ENCODE measurements at regions not wholly inside any gene's neighbourhood (a gene's known extent, or its start where the extent isn't known, plus 50 kb on each side); places are given as distances from the start of the nearest gene placed in this dataset.
"Not testable (repeated sequence)": the region's sequence is repeated elsewhere in the genome, so short reads cannot be mapped to it uniquely, and the experiment has no call there.

DNA sequence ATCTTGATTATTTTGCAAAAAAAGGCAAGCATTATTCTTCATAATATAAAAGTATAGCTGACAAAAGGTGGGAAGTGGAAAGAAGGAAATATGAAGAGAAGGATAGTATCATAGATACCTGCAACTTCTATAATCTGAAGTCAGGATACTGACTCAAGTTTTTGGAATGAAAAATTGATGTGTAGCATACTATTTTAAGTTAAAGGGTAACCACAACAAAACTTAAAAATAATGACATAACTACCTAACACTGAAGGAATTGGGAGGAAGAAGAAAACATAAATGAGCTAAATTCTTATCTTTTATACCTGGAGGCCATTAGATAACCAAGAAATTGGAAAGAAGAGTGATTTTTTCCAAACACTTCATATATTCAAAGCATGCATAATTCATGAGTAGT is 51.8 kb upstream of the TLE1 start:
- no peak for DNase-seq

DNA sequence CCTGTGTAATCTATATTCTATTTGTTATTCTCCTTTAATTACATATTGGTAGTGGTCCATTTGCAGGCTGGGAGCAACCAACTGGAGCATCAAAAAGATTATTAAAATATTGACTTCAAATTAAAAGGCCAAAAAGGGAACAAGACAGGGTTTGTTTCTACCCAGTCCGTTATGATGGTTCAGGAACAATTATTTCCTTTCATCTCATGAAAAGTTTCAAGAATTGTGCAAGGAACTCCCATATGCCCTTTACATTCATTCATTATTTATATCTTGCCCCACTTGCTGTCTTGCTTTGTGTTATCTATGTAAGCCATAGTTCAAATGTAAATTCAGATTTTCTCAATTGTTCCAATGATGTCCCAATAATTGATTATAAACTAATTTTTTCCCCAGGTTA is 58.7 kb upstream of the TLE1 start:
- DNase-seq = no peak

DNA sequence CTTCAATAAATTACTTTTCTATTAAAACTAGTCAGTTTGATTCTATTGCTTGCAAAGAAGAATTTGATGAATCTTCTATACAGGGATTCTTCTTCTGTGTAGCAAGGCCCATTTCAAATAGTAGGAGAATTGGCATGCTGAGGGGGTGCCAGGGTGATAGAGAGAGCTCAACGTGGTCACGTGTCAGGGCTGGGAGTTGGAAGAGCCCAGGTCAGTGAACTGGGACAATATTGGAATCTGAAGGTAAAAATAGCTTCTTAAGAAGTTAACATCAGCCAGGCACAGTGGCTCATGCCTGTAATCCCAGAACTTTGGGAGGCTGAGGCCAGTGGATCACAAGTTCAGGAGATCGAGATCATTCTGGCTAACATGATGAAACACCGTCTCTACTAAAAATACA is 64.1 kb upstream of the TLE1 start:
- DNase-seq = no peak

DNA sequence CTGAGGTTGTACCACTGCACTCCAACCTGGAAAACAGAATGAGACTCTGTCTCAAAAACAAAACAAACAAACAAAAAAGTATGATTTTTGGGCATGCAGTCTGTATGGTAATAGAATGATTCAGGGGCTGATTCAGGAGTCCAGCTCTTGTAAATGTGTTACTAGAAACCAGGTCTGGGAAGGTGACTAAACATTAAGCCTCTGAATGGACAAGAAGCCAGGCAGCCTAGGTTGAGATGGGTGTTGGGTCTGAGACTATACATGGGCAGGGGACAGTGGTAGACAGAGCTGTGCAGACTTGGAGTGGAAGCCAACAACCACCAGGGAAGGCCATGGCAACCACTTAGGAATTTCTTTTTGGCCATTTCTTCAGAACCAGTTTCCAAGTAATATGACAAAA is 64.9 kb upstream of the TLE1 start:
- DNase-seq = no peak

DNA sequence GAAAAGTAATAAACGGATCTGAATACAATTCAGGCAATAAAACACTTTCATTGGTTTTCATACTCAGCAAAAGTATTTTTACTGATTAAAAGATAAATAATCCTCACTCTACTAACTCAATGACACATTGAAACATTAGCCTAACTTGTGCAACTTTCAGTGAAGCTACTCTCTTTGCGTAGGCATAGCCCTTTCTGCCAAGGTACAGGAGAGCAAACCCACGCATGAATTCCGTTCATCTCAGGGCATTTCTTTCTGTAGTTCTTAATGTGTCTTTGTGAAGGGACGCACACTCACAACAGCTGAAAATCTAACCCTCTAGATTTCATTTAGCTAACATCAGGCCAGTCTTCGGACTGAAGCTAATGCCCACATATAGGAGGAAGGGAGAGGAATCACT is 66.4 kb upstream of the TLE1 start:
- no peak for DNase-seq

DNA sequence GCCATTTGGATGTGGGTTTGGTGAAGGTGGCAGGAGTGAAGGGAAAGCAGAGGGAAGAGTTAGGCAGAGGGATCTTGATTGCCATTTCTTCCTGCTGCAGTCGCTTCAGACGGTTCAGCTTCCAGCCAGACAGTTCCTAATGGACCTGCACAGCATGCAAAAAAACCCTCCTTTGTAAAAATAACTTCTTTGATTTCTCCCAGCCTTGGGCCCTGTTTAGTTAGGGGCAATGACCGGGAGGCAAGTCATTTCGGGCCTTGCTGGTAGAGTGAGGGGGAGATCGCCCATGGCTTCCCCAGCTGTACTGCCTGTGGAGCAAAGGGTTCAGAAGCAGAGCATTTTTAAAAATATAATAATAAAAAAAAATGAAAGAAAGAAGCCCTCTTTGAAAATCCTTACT is 67.2 kb upstream of the TLE1 start:
- DNase-seq = no peak

DNA sequence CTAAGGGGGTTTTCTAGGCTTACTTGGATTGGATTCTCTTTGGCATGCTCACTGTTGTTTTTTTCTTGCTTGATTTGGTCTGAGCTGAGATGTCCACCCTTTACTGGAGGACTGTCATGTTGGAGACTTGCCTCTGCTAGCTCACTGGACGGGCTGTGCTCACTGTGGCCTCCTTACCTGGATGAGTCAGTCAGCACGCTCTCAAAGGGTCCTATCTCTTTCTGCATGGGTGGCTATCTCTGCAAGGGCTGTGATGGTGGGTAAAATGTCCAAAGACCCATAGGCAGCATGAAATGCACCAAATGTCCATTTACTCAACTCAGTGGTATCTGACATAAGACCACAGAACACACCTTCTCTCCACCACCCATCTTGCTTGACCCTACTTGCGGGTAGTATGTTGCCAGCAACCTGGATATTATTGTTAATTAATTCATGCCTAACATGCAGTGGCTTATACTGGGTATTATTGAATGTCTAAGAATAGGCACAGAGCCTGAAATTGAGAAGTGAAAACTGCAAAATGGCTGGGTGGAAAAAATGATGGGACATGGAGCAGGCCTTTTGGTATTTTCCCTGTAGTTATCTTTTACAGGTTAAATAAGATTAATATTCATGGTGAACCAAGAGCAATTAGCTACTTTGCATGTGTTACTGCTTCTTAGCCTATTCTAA is 68.9 kb upstream of the TLE1 start:
- DNase-seq = no peak

DNA sequence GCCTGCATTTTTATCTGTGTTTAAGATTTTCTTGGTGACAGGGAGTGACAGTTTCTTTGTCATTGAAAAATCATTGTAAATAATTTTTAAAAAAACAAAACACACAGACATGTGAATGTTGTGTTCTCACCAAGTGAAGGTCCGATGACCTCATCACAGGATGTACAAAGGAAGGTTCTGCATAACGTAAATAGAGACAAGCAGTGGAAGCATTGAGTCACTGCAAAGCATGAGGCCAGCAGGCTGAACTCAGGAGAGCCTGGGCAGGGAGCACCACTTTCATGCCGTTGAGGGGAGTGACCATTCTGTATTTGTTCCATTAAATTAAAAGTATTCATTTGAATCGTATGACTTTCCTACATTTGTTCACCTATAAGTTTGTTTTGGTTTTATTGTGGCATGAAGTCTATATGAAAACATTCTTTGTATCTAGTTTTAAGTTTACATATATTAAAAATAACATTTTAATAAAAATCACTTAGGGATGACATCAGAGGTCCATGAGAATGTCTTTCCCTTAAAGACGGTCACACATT is 70.4 kb upstream of the TLE1 start:
- DNase-seq = peak; percentile 76

DNA sequence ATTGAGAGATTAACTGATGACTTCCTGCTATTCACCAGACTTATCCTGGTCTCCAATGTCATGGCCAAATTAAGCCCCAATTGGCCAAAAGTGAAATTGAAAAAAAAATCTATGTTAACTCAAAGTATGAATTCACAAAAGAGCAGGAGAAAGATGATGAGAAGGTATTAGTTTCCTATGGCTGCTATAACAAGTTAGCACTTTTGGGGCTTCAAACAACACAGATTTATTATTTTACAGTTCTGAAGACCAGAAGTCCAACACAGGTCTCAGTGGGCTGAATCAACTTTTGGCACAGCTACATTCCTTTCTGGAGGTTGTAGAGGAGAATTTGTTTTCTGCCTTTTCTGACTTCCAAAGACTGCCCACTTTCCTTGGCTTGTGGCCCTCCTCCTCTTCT is 78.6 kb upstream of the TLE1 start:
- DNase-seq = no peak

DNA sequence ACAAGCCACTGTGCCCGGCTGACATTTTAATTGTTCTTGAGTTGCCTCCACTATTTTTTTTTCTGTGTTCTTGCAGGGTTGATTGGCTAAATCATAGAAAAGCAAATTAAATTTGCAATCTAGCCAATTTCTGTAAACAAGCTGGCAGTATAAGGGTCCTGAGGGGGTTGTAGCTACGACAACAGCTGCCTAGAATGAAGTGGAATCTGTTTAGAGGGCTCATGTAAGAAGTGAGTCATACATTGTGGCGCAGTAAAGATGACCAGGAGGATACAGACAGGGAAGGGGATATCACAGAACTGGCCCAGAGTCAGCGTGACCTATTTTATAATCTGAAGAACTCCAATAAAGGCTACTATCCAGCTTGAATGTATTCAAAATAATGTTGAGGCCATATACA is 82.2 kb upstream of the TLE1 start:
- peak; percentile 55 for DNase-seq

DNA sequence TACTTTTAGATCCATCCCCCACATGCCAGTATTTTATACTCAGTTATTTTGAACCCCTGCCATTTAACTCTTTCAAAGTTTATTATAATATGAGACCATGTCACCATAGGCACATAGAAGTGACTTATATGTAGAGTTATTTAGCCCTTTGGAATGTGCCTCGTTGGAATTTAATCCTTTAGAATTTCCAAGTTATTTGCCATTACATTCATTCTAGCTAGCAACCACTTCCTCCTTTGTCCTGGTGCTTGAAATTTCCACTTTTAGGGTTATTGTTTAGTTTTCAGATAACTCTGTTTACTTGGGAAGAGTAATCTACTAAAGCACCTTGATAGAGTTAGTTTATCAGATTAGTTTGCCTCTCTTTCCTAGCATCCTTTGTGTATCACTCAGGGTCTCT is 82.8 kb upstream of the TLE1 start:
- DNase-seq = peak; percentile 76

DNA sequence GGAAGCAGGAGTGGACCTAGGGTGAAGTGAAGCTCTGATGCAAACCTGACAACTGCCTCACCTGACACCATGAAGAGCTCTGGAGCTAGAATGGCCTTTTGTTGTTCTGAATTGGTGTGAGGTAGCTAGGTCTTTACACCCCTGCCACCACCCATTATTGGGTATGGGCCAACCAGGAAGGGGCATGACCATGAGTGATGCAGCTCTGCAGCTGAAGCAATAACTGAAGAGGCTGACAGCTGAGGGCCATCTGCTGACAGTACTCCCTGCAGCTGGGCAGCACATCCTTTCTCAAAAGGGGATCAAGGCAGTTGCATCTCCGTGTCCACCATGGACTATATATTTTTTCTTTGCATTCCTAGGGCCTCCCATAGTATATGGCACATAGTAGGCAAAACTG is 87.0 kb upstream of the TLE1 start:
- DNase-seq = no peak

DNA sequence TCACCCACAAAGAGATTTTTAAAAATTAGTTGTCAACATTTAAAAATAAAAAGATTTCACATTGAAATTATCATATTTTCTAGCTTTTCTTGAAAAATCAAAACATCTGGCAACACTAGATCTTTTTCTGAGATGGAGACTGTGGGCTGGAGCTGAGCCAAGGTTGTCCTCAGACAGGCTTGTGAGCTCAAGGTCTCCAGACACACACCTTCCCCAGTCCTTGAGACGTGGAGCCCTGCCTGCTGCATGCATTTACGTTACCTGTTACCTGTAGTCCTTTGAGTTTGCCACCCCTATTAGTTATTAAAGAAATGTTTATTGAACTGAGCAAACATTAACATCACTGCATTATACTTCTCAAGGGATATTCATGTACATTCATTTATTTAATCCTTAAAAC is 87.5 kb upstream of the TLE1 start:
- DNase-seq = no peak

DNA sequence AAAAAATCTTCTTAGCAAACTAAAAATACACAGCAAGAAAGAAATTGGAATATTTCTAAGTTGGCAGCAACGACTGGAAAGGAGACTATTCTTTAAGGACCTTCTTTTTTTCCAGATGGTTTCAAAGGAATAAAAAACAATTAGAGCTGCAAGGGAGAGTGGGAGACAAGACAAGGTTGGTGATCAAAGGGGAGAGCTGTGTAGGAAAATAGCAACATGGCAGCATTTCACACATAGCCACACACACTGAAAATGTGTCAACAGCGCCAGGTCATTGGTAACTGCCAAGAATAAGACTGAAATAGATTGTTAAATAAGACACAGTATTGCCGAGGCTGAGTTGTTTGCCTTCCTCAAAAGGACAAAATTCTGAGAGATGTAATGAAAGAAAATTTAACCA is 88.1 kb upstream of the TLE1 start:
- DNase-seq = no peak

DNA sequence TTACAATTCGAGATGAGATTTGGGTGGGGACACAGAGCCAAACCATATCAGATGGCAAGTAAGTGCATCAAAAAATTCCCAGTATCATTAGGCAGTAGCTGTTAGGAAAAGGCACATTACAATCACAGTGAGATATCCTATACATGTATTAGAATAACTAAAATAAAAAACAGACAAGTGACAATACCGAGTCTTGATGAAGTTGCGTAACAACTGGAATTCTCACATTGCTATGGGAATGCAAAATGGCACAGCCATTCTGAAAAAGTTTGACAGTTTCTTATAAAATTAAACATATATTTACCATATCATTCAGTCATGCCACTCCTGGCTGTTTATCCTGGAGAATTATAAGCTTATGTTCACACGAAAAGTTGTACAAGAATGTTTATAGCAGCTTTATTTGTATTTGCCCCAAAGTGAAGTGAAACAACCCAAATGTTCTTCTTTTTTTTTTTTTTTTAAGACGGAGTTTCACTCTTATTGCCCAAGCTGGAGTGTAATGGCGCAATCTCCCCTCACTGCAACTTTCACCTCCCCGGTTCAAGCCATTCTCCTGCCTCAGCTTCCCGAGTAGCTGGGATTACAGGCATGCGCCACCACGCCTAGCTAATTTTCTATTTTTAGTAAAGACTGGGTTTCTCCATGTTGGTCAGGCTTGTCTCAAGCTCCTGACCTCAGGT is 93.1 kb upstream of the TLE1 start:
- no peak for DNase-seq

DNA sequence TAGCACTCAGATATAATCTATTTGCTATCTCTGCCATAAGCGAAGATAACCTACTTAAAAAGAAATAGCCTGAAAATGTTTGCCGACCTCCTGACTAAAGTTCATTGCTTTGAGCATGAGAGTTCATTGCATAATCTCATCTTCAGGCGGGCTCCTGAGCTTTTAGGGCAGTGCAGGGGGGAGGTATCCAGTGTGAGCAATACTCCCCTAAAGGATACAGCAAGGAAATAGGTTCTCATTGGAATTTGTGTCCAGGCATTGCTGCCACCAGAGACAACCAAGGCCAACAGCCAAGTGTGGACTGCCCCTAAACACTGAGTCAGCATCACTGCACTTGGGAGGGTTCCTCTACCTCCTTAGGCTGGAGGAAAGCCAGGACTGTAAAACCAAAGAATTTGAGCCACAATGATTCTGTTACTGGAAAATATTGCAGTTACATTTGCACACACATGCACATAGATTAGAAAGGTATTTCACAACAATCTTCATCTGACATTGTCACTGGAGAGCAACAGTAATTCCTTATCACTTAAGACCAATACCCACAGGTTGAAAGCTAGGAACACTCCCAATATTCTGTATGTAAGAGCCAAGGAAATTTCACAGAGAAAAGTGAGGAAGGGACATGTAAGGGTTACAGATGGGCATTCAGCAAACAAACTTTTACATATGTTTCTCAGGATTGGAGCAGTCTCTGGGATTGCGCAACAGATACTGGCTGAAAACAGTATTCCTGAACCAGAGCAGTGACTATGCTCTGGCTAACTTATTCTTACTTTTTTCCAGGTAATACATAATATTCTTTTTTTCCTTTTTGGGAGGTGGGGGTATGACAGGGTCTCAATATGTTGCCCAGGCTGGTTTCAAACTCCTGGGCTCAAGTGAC is 98.6 kb upstream of the TLE1 start:
- DNase-seq = peak; percentile 97

DNA sequence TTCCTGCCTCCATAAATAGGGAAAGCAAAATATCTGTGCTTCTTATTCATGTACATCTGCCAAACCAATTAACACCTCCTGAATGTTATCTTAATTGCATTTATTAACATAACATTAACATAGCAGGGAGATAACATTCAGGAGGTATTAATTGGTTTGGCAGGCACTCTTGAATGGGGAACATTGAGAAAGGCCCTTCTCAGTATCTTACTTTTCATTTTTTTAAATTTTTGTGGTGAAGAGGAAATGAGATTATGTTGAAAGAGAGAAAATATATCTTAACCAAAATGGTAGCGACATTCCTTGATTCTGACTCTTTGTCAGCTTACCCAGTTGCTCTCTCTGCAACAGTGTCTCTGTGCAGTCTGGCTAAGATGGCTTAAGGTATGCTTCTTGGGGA is 100.4 kb upstream of the TLE1 start:
- peak; percentile 81 for DNase-seq

DNA sequence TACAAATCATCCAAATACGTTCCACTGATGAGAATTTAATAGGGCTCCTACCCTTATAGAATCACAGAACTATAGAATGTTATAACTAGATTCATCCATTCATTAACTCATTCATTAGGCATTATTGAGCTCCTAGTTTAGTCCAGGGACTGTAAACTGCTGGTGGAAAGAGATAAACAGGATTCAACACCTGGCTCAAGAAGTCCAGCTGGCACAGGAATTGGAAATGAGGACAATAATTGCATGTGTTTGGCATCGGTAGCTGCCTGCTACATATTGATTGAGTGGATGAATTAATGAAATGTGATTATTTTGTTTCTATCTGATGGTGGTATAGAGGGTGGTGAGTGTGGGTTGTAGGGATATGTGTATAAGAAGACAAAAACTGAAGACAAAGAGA is 100.8 kb upstream of the TLE1 start:
- no peak for DNase-seq

DNA sequence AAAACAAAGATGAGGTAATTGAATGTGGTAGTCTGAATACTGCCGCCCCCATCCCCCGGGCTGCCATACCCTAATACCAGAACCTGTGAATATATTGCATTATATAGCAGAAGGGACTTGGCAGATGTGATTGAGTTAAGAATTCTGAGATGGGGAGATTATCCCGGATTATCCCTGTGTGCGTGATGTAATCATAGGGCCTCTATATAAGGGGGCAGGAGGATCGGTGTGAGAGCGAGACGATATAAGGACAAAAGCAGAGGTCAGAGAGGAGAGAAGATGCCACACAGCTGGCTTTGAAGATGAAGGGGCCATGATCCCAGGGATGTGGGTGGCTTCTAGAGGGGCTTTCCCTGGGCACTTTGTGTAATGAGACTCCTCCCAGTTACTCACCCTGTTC is 101.7 kb upstream of the TLE1 start:
- no peak for DNase-seq

DNA sequence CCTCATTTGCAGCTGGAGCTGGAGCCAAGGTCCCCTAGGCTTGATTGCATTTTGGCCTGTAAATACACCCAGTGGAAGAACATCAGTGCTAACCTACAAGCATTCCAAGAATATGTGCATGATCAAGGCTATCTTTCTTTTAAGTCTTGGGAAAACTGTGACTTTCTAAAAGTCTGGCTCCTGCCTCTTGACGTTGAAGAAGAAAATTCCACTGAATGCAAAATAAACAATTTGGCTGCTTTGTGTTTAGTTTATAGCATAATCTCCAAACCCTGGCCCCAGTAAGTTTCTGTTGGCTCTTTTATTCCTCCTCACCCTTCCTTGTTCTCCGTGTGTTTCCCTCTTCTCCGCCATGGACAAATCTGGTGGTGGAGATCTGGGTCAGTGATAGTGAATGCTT is 109.3 kb upstream of the TLE1 start:
- no peak for DNase-seq

DNA sequence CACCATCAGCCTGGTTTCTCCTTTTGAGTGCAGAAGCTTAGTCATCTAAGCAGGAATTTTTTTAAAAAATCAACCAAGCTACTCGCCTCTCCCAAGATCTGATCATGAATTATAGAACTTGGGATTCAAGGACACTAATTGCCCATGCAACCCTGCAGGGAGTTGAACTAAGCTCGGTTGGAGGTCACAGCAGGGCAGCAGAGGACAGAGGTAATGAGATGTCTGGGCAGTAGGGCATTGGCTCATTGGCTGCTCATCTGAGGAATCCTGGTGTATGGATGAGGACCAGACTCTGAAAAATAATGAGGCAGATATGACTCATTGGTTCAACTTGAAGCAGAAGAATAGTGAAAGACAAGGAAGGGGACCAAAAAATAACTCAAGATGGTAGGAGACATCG is 111.8 kb upstream of the TLE1 start:
- DNase-seq = peak; percentile 58

DNA sequence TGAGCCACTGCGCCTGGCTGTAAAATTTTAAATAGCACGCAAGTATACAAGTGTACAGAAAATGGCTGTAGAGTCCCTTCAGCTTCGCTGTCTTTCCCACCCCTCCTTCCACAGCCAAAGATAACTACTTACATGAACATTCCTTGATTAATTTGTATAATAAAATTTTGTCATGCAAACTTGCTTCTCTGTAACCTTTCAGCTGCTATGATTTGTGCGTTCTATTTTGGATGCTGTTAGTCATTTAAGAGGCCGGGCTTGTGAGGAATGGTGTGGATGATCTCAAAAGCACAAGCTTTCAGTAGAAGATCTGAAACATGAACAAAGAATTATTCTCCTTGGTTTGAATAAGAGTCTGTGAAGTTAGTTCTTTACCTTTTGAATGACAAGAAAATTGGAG is 115.0 kb upstream of the TLE1 start:
- peak; percentile 65 for DNase-seq

DNA sequence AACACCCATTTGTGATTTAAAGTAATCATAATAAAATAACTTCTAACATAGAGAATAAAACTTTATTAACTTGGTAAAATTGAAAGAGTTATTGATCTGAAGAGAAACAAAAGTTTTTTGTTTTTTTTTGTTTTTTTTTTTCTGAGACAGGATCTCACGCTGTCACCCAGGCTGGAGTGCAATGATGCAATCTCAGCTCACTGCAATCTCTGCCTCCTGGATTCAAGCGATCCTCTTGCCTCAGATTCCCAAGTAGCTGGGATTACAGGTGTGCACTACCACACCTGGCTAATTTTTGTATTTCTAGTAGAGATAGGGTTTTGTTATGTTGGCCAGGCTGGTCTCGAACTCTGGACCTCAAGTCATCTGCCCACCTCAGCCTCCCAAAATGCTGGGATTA is 116.5 kb upstream of the SPATA31D4 start:
- not testable (repeated sequence) for DNase-seq

DNA sequence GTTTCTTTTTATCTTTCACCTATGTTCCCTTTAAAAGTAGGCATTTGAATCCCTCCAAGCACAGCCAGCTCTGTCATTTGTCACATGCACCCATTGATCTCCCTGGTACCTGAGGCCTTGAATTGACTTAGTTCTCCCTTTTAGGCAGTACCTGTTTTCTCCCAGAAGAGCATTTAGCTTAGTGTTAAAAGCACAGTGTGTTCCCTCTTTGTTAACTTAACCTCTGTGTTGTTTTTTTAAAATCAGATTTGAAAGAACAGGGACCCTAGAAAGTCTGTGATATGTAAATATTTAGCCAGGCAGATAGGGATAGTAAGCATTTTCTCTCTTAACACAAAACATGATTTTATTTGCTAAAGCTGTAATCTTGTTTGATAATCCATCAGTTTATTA is 113.8 kb upstream of the SPATA31D4 start:
- no peak for DNase-seq

All from fibroblast of skin of abdomen (primary cell).